Erythroblast (primary cell): ENCODE measurements at regions not wholly inside any gene's neighbourhood (a gene's known extent, or its start where the extent isn't known, plus 50 kb on each side); places are given as distances from the start of the nearest gene placed in this dataset.

Experiments used
- DNase-seq, 2 experiments: peaks; one replicate each; lab custom pipeline; 2025; lab: John Stamatoyannopoulos, UW
- GATA1 ChIP-seq: IDR thresholded peaks from 2 replicates; pipeline ENCODE4 v1.6.1; 2011; ENCODE audit warnings: low read depth, mild to moderate bottlenecking, control low read depth, low read length, moderate library complexity
- POLR2A ChIP-seq: IDR thresholded peaks from 2 replicates; pipeline ENCODE4 v1.6.1; 2011; ENCODE audit warnings: mild to moderate bottlenecking, low read length

DNA sequence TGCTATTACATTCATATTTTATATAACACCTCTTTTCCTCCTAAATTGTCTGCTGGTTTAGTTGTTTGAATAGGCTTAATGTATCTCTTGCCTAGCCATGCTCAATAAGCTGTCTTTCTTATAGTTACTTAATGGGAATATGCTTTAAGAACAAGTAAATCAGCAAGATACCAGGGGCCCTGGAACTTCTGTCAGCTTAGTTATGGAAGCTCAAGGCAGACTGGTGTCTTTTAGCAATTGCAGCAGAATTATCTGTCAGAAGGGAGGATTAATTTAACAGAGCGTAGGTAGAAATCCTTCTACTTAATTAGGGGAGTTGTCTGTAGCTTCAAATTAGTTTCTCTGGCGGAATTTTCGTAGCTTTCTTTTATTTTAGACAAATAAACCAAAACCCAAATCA, 94.9 kb downstream of the C11orf91 start:
- TF ChIP-seq GATA1 (no peak), POLR2A (no peak)
- no peak for DNase-seq

DNA sequence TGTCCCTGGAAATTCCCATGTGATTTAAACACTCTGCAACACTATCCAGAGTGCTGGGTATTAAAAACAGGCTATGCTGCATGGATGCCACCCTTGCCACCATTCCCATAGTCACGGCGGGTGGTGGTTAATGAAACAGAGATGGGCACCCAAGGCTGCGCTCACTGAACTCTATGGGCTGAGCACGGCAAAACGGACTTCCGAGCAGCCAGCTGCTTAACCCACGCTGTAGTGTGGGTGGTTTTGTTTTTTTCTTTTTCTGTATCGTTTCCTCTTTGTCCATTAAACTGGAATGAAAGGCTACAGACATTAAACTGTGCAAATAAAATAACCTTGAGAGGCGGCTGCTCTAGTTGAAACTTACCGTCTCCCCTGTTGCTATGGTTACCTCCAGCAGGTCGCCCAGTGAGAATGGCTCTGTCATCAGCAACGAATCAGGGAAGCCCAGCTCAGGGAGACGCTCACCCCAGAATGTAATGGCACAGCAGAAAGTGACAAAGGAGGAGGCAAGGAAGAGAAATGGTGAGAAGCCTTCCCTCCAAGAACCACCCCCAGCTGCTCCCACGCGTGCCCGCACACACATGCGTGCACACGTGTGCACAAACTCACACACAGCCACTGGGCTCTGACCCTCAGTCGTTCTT, 102.1 kb downstream of the C11orf91 start:
- no peak for DNase-seq
- no peak for TF ChIP-seq POLR2A
- TF ChIP-seq GATA1, result no peak

DNA sequence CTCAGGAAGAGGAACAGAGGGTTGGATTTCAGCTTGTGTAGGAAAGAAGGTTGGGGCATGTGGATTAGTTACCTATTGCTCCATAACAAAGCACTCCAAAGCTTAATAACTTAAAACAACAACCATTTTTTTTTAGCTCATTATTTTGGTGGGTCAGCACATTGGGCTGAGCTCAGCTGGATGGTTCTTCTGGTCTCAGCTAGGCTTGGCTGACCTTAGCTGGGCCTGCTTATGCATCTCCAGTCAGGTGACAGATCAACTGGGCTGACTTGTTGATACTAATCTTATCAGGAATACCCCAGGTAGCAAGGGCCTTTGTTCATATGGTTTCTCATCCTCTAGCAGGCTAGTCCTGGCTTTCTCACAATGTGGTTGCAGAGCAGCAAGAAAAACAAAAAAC, 106.4 kb downstream of the C11orf91 start:
- TF ChIP-seq POLR2A, result no peak
- no peak for TF ChIP-seq GATA1
- no peak for DNase-seq

DNA sequence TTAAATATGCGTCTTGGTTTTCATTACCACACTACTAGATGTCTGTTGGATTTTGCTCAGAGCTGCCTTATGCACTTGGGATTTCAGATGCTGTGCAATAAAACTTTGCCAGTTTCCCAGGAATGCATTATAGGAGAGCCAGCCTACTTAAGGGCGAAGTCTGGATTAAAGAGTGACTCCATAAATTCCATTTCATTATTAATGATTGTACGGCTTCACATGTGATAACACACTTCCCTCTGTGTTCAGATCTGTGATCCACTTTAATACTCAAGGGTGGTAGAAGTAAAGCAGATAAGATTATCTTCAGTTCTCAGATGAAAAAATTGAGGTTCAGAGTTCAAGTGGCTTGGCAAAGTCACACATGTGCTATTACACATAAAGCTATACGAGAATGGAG, 110.2 kb downstream of the C11orf91 start:
- DNase-seq, result no peak
- no peak for TF ChIP-seq GATA1
- TF ChIP-seq POLR2A, result no peak

DNA sequence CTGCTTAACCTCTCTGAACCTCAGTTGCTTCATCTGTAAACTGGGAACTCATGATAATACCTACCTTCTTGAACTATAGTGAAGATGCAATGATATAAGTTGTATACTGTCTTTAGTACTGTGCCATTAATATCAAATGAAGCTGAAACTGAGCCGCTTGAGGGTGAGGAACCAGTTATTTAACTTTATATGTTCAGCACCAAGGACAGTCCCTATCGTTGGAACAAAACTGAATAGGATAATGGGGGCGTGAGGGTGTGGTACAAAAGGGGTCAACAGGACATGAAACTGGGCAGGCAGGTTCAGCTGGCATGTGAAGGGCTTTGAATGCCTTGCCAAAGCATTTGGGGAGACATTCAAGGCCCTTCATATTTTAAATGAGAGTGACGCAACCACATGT, 112.6 kb downstream of the C11orf91 start:
- TF ChIP-seq GATA1, result no peak
- no peak for TF ChIP-seq POLR2A
- DNase-seq, result no peak

DNA sequence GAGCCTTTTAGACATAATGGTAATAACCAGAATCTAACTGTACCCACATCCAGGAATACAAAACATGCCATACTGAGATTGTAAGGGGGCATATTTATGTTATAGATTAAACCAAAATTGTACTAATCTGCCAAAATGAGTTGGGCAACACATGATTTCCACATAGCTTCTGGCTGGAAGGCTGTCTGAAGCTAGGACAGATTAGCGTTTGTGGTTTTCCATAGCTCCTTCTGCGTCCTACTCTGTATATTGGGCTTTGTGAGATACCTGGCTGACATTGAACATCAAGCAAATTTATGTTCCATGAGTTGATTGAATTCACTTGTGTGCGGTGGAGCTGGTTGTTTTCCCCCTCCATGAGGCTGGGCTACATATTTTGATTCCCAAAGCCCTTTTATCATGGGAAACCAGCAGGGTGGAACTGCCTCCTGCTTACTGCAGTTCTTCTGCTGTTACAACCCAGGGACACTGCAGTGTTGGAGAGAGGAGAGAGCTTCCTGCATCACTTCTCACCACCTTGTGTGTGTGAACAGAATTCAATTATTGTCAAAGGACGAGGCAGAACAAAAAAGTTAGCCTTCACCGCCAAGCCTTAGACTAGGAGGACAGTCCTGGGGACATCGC, 114.9 kb downstream of the C11orf91 start:
- no peak for DNase-seq
- TF ChIP-seq GATA1 (no peak), POLR2A (no peak)

DNA sequence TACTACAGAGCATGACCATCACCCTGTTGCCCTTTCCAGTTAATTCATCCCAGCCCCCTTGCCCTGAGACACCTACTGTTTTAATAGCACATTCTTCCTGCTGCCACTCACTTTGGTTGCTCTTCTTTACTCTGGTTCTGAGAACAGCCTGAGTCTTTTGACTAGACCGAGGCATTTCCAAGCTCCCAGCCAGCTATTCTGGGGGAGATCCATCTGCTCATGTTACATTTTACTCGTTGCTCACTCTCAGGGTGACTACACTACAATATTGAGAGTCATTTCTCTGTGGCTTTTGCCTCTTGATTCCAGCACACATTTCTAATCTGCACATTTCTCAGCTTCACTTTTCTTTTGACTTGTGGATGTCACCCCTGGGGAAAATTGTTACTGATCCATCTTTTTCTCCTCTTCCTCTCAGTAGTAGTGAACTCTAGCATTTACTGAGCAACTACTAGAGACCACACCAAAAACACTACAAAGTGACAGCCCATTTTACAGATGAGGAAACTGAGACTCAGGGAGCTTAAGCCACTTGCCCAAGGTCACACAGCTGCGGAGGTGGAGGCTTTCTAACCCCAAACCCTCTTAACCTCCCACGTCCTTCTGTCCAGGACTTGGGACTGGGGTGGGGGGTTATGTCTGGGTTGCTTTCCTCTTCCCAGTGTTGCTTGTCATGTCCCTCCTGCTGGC, 117.8 kb downstream of the C11orf91 start:
- no peak for TF ChIP-seq POLR2A
- no peak for TF ChIP-seq GATA1

DNA sequence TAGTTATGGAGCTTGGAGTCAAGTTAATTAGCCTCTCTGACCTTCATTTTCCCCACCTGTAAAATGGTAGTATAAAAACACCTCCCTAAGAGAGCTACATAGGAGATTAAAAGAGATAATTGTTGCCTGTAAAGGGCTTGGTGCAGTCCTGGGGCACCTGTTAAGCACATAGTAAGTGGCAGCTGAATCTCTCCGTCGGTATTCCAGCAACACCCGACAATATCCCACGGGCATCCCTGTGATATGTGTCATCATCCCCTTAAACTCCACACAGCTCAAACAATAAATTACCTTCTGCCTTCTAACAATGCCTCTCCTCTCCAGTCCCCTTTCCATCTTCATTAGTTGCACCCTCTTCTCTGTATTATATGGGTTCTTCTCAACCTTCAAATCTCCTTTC, 121.5 kb downstream of the C11orf91 start:
- no peak for TF ChIP-seq POLR2A
- no peak for TF ChIP-seq GATA1
- DNase-seq, result no peak

More for the DNA sequence above, 117.8 kb downstream of the C11orf91 start:
- no peak for DNase-seq

DNA sequence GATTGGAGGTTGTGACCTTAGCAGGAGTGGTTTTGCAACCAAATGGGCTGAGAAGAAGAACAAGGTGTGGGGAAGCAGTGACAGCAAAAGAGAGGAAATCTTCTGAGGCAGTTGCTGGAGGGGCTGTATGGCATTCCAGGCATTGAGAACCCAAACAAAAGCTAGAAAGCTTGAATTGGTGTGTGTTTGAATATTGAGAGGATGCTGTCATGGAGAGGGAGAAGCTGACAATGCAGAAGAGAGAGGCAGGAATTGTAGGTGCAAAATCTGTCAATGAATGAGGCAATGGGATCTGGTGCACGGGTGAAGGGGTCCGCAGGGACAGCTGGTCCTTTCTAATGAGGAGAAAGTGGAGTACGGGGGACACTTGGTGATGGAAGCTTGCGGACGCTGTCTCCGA, 123.4 kb downstream of the C11orf91 start:
- no peak for DNase-seq
- TF ChIP-seq GATA1 (no peak), POLR2A (no peak)

DNA sequence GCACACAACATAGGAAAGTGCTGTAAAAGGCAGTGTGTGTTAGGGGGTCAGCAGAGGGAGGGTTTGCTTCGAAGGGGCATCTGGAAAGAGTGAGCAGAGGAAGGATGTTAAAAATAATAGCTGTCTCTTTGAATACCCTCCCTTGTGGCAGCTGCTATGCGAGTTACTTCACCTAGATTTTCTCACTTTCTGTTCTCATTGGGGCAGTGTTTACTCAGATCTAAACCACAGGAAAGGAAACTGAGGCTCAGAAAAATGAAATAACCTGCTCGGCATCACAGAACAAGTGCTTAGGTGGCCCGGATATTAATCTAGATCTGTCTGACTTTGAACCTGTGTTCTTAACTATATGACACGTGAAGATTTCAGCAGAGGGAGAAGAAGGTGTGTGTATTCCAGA, 125.3 kb downstream of the C11orf91 start:
- DNase-seq, result no peak

DNA sequence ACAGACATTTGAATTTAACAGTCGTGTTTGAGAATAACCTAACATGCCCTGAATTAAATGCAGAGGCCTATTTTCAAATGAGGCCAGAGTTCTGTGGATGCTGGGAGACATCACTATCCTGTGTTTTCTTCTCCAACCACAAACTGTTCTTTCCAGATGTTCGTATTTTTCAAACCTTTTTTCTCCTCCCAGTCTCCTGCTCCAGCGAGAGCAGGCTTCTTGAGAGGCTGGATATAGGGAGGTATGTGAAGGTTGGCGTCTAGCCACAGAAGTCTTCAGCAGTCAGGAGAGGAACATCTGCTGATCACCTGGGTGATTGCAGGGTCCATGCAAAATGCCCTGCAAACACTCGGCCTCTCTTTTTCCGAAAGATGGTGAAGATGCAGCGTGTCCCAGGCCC, 126.3 kb downstream of the C11orf91 start:
- no peak for DNase-seq
- TF ChIP-seq POLR2A (no peak), GATA1 (no peak)

More for the DNA sequence above, 125.3 kb downstream of the C11orf91 start:
- no peak for TF ChIP-seq POLR2A
- no peak for TF ChIP-seq GATA1

DNA sequence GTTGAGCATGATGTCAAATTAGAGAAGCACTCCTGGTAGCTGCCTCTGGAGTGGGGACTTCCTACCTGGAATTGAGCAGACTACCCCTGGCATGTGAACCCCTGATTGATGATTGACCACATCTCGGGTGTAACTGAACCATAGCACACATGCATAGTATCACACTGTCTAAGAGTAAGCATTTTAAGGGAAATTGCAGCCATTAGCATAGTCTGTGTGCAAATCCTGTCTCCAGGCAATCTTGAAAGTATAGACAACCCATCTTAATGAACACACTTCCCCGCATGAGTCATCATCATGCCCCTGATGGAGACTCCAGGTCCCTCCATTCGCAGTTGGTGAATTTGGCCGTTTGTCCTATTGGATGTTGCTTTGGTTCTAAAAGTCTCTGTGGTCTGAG, 131.3 kb downstream of the C11orf91 start:
- TF ChIP-seq POLR2A (no peak), GATA1 (no peak)
- DNase-seq, result no peak

DNA sequence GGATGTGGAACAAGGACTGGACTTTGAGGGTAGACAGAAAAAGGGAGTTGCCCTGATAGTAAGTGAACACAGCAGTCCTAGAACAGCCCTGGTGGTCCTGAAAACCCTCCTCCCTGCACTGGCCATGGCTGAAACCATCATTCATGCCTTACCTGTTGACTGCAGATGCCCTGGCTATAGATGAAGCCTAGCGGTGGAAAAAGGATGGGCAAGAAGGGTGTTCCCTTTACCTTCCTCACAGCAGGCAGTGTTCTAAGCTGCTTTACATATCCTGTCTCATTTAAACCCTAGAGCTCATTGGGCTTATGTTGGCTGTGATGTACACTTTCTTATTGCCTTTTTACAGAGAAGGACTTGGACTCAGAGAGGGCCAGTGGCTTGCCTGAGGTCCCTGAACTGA, 133.6 kb downstream of the C11orf91 start:
- TF ChIP-seq GATA1 (no peak), POLR2A (no peak)
- no peak for DNase-seq

DNA sequence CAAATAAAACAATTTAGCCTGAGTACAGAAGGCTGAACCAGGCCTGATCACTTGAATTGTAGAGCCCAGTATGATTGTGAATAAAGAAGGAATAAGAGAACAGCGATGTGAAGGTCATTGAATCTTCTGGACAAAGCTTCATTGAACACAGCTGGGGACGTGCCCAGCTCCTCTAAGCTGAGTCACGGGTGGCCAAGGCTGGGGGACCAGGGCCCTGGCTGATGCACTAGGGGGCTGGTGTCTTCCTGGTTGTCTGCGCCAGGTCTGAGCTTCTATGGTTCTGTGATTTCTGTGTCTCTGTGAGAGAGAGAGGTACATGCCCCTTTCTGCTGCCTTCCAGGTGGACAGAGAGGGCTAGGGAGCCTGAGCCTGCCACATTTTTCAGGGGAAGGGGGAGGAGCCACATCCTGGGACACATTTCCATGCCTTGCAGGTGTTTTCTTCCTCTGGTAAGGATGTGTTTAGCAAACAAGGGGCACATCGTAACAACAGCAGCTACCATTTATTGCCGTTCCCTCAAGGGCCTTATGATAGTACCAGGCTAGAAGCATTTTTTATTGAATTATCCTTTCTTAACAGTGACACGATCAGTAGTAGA, 135.7 kb downstream of the C11orf91 start:
- TF ChIP-seq GATA1 (no peak), POLR2A (no peak)
- DNase-seq, result no peak

DNA sequence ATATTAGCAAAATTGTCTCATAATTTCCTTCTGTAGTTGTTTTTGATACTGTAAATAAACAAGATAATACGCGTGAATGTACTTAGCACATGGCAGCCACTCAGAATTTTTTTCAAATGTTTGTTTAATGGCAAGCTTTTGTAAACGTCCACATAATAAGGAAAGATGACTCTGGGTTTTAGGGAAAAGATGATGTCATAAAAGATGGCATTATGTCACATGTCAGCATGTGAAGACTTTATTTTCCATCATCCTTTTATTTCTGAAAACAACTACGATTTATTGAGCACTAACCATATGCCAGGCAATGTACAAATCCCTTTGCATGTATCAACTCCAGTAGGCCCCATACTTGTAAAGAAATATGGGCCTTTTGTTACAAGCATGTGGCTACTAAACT, 139.9 kb downstream of the C11orf91 start:
- TF ChIP-seq POLR2A (no peak), GATA1 (no peak)
- no peak for DNase-seq
